ENCODE measurements at regions not wholly inside any gene's neighbourhood (a gene's known extent, or its start where the extent isn't known, plus 50 kb on each side); places are given as distances from the start of the nearest gene placed in this dataset.
"Not testable (repeated sequence)": the region's sequence is repeated elsewhere in the genome, so short reads cannot be mapped to it uniquely, and the experiment has no call there.

DNA sequence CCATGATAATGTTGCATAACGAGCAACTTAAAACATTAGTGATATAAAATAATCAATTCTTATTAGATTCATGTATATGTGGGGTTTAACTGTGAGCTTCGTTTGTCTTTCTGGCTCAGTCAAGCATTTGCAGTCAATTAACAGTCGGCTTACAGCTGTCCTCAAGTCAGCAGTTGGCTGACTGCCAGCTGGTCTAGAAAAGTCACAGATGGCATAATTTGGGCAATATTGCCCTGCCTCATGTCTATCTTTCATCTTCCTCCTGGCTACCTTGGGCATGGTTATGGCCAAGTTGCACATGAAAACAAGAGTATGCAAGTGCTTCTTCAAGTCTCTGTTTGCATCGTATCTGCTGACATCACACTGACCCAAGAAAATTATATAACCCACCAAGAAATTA, 186.1 kb upstream of the ZWINT start:
- DNase-seq = no peak

DNA sequence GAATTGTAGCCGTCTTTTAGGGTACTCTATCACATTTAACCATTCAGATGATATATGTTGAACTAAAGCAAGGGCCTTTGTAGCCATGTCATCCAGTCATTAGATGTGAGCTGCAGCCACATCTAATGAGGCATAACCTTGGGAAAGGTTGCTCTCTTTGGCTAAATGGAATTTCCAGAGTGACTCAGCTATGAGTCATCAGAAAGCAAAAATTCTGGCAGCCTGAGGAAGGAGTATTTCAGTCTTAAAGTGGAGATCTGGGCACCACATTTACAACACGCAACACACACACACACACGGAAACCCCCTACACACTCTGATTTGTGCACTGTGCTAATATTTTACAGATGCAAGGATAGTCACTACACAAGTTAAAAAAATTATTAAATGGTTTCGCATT, 176.9 kb upstream of the ZWINT start:
- DNase-seq = no peak

DNA sequence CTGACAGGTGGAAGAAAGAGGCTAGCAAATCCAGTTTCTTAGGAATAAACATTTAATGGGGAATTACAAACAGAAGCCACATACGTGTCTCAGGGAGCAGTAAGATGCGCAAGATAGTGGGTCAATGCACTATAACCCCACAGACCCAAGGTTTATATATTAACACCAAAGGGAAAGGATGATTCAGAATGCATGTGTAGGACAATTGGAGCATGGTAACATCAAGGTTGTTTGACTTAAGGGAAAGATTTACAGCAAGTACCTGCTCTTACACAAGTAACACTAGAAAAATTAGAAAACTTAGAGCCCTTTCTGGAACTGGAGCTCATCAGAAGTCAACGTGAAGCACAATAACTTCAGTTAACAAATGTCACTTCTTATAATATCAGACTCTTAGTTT, 161.1 kb upstream of the ZWINT start:
- DNase-seq = no peak

DNA sequence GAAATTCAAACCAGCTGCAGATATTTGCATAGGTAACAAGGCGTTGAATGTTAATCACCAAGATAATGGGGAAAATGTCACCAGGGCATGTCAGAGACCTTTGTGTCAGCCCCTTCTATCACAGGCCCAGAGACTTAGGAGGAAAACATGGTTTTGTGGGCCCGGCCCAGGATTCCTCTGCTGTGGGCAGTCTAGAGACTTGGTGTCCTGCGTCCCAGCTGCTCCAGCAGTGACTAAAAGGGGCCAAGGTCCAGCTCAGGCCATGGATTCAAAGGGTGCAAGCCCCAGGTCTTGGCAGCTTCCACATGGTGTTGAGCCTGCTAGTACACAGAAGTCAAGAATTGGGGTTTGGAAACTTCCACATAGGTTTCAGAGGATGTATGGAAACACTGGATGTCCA, 147.5 kb upstream of the ZWINT start:
- no peak for DNase-seq

DNA sequence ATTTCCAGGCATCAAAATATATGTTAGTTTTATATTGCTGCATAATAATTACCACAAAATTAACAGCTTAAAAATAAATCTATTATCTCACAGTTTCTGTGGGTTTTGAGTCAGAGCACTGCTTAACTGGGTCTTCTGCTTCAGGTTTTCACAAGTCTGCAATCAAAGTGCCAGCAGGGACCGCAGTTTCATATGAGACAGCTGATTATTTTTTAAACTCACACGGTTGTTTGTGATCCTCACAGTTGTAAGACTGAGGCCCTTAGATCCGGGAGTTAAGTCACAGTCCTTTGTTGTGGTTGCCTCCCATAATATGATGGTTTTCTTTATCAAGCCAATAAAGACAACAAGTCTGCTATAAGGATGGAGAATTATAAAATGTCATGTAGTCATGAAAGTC, 146.0 kb upstream of the ZWINT start:
- no peak for DNase-seq

DNA sequence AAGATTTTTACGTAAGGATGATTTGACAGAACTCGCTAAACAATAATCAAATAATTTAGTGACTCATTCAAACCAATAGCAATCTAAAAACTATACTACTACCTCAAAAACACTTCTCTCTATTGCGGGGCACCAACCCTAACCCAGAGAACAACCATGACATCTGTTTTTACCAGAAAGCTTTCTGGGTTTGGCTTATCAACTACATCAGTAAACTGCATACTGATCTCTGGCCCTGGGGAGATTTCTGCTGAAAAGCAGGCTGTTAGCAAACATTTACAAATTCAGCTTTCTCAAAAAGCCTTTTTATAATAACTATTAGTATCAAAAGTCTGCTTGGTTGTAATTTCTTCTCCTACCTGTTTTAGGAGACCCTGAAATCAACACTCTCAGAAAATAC, 144.5 kb upstream of the ZWINT start:
- no peak for DNase-seq

DNA sequence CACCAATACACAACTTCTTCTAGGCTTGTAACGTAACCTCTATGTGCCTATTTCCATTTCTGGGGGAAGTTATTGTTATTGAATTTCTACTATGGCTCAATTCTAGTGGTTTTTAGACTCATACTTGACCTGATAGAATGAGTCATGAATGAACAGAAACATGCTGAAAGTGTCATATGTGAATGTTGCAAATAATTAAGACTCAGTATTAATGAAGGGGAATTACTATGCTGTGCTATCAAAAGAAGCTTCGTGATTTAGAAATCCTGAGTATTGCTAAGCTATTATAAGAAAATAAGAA, 135.1 kb upstream of the ZWINT start:
- DNase-seq = no peak

DNA sequence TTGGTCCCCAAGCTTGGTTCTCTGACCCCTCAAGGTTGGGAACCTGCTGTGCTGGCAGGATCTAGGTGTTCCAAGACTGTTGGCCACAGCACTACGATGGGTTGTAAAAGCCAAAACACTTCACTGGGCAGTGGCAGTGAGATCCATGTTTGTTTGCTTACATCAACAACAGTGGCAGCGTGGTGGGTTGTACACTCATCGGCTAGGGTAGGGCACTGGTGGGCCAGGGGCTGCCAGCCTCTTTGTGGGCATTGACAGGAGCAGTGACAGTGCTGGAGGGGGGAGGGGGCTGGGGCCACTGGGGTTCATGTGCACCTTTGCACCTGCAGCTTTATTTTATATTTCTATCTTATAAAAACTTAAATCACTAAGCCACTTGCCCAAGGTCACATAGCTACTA, 126.7 kb upstream of the ZWINT start:
- DNase-seq = no peak

DNA sequence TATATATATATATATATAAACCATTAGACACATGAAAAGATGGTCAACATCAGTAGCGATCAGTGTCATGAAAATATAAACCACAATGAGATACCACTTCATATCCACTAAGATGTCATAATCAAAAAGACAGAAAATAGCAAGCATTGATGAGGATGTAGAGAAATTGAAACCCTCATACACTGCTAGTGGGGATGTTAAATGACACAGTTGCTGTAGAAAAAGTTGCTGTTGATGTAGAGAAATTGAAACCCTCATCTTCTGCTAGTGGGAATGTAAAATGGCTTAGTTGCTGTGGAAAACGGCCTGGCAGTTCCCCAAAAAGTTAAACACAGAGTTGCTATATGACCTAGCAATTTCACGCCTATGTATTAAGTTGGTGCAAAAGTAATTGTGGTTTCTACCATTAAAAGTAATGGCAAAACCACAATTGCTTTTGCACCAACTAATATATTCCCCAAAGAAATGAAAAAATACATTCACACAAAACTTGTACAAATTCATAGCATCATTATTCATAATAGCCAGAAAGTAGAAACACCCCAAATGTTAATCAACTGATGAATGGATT, 120.5 kb upstream of the ZWINT start:
- no peak for DNase-seq

DNA sequence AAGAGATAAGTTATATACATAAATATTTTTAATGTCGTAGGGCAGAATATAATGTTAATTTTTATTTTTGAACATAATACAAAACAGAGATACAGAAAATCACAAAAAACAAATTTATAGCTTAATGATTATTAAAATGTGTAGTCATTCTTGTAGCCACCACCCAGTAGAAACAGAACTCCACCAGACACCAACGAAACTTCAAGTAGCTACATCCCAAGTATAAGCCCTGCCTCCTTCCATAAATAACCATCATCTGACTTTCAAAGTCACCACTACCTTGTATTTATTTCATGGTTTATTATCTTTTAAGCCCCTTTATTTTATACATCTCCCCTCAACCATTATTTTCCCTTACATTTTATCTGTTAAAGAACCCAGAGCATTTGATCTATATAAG, 111.9 kb upstream of the ZWINT start:
- no peak for DNase-seq

DNA sequence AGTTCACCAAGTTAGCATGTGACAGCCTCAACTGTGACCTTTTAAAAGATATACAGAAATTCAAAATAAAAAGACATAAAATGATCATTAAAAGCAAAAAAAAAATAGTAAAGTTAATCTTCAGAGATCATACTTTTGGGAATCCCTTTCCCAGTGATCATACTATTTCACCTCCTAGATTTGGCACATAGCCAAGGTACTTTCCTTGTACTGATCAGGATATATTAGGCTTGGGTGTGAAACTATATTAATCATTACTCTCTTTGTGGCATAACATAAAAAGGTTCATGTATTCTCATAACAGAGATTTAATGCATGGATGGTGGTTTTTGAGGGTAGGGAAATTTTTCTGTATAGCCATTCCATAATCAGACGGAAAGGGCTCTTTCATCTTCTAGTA, 109.6 kb upstream of the ZWINT start:
- DNase-seq = no peak

DNA sequence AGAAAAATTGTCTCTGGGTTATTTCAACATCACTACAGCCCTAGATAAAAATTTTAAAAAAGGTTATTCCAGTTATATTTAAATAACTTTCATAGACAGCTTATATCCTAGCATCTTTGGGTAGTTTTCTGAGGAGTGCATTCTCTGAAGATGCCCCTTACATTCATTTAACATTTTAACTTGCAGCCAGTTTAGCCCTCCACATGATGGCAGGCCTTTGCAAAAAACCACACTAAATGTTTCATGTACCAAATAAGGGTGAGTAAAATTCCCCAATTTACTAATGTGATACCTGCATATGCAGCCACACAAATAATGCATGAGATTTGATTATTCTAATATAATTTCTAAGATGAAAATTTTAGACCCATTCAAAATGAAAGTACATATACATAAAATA, 108.4 kb upstream of the ZWINT start:
- no peak for DNase-seq

DNA sequence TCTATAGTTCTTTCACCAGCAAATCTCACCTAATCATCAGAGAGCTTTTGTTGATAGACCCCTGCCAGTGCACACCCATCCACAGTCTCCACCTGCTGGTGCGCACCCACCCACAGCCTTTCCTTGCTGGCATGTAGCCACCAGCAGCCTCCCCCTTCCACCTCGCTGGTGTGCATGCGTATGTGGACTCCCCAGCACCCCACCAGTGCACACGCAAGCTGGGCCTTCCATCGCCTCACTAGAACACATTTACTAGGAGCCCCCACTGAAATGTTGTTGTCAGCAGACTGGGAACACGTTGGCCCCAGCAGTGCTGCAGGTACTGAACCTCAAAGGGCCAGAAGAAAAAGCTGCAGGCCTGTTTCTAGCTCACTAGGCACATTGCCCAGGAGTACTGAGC, 104.9 kb upstream of the ZWINT start:
- DNase-seq = no peak

DNA sequence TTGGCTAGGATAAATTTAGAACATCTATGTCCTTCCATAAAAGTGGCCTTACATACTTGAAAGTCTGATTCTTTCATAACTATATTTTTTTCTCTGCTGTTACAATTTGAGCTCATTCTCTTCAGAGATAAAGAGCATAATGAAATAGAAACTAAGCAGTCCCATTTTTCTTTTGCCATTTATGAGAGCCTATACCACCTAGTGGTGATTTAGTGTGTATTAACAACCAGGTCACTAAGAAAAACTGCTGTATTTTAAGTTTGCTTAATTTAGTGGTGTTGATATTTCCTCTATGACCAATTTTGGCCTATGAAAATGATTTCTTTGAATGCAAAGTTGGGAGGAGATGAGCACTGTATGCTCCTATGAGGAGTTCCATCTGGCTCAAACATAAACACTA, 88.7 kb upstream of the ZWINT start:
- DNase-seq = peak; percentile 2

DNA sequence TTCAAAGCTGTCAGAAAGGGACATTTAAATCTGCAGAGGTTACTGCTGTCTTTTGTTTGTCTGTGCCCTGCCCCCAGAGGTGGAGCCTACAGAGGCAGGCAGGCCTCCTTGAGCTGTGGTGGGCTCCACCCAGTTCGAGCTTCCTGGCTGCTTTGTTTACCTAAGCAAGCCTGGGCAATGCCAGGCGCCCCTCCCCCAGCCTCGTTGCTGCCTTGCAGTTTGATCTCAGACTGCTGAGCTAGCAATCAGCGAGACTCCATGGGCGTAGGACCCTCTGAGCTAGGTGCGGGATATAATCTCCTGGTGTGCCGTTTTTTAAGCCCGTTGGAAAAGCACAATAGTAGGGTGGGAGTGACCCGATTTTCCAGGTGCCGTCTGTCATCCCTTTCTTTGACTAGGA, 86.6 kb upstream of the ZWINT start:
- not testable (repeated sequence) for DNase-seq

DNA sequence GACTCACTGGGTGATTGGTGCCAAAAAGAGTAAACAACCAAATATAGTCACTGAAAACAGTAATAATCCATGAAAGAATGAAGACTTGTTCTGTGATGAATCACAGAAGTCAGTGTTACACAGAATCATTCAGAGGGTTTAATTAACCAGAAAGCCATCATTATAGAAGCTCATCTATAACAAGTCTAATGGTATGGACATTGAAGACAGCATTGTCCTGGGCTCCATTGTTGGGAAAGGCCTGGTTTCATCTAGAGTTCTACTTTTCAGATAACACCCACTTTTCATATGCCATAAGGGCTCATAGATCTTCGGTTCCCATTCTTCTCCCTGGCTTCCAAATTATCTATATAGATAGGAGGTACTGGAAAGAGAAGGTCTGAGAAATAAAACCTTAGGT, 80.3 kb upstream of the ZWINT start:
- not testable (repeated sequence) for DNase-seq

All from hematopoietic multipotent progenitor cell treated with erythropoietin and hydrocortisone succinate and interleukin-3 and kit ligand, for 8 days (in vitro differentiated cells).